H1 (cell line): ENCODE measurements at regions not wholly inside any gene's neighbourhood (a gene's known extent, or its start where the extent isn't known, plus 50 kb on each side); places are given as distances from the start of the nearest gene placed in this dataset.

Experiments
- CTCF ChIA-PET: fragments of 300-600 bp; sonication (Branson Sonifier 250); formaldehyde crosslinking; loops from one replicate; lab custom pipeline; 2021; ENCODE audit not compliant: partially characterized antibody; lab: Charles Lee
- POLR2A ChIA-PET: fragments of 300-600 bp; sonication (Branson Sonifier 250); formaldehyde crosslinking; loops from one replicate; lab custom pipeline; 2021; ENCODE audit warnings: inconsistent platforms; ENCODE audit not compliant: partially characterized antibody; lab: Charles Lee
- DNase-seq, 2 experiments: peaks; one replicate each; pipeline versions ENCODE4 v3.0.0 to v3.0.0-alpha.2; 2010 to 2022; ENCODE audit warnings: low spot score in 2 of 2, low read depth in 1 of 2, mixed read lengths in 1 of 2
- FAIRE-seq: peaks from 2 replicates; lab custom pipeline; 2011; peaks lifted over from hg19 to GRCh38; lab: Jason Lieb, UNC
- H2AFZ ChIP-seq: 2 replicates; pipeline ENCODE4 v1.8.1; 2012; ENCODE audit warnings: low read length, inconsistent platforms
- H2AK5ac ChIP-seq: 2 replicates; pipeline ENCODE4 v1.6.1; 2013; ENCODE audit warnings: low read depth, low read length
- H2BK120ac ChIP-seq: replicated peaks from 2 replicates; pipeline ENCODE3; 2013; ENCODE audit warnings: low read depth, low read length, inconsistent platforms
- H2BK12ac ChIP-seq: 2 replicates; pipeline ENCODE4 v1.6.1; 2013; ENCODE audit warnings: low read depth, low read length
- H2BK15ac ChIP-seq: 2 replicates; pipeline ENCODE4 v1.6.1; 2013; ENCODE audit warnings: low read length
- H2BK20ac ChIP-seq: 2 replicates; pipeline ENCODE4 v1.6.1; 2013; ENCODE audit warnings: low read length
- H2BK5ac ChIP-seq: 2 replicates; pipeline ENCODE4 v1.6.1; 2013; ENCODE audit warnings: low read depth, low read length
- H3K14ac ChIP-seq: 2 replicates; pipeline ENCODE4 v1.6.1; 2013; ENCODE audit warnings: inconsistent platforms; ENCODE audit not compliant: insufficient read length
- H3K18ac ChIP-seq: 2 replicates; pipeline ENCODE4 v1.6.1; 2013; ENCODE audit warnings: low read length; ENCODE audit errors: extremely low read depth
- H3K23ac ChIP-seq: 2 replicates; pipeline ENCODE4 v1.6.1; 2013; ENCODE audit warnings: inconsistent platforms; ENCODE audit not compliant: insufficient read length
- H3K23me2 ChIP-seq: 2 replicates; pipeline ENCODE4 v1.6.1; 2013; ENCODE audit warnings: low read depth, low read length
- H3K27ac ChIP-seq: 2 replicates; pipeline ENCODE4 v1.6.1; 2011; ENCODE audit warnings: low read depth, low read length, inconsistent platforms
- H3K27me3 ChIP-seq, 4 experiments: replicated peaks in 1 of 4; 1 replicate in 1 of 4; 2 replicates in 3 of 4; pipeline versions ENCODE4 v1.6.1 to v1.8.1; 2011 to 2013; ENCODE audit warnings: low read length in 3 of 4, mild to moderate bottlenecking in 3 of 4, inconsistent platforms in 2 of 4, mixed read lengths in 2 of 4, moderate library complexity in 1 of 4; ENCODE audit not compliant: control insufficient read depth in 3 of 4, insufficient read depth in 3 of 4; ENCODE audit errors: extremely low read depth in 1 of 4
- H3K36me3 ChIP-seq, 4 experiments: 2 replicates each; pipeline versions ENCODE4 v1.6.1 to v1.8.1; 2011 to 2013; ENCODE audit warnings: mild to moderate bottlenecking in 4 of 4, low read length in 3 of 4, moderate library complexity in 2 of 4, control low read depth in 1 of 4, inconsistent platforms in 1 of 4; ENCODE audit not compliant: insufficient read depth in 4 of 4, control insufficient read depth in 2 of 4
- H3K4ac ChIP-seq: replicated peaks from 2 replicates; pipeline ENCODE3; 2013; ENCODE audit warnings: low read length, low read depth, mixed read lengths, inconsistent platforms; ENCODE audit not compliant: insufficient read length
- H3K4me1 ChIP-seq, 4 experiments: replicated peaks in 1 of 4; 1 replicate in 1 of 4; 2 replicates in 3 of 4; pipeline versions ENCODE4 v1.6.1 to v1.8.1; 2011 to 2013; ENCODE audit warnings: low read length in 3 of 4, inconsistent platforms in 2 of 4, mixed read lengths in 1 of 4; ENCODE audit not compliant: insufficient read depth in 4 of 4, control insufficient read depth in 3 of 4
- H3K4me2 ChIP-seq, 2 experiments: 2 replicates each; pipeline versions ENCODE4 v1.6.1 to v1.8.1; 2011 to 2013; ENCODE audit warnings: low read depth in 2 of 2, low read length in 2 of 2, control low read depth in 1 of 2, inconsistent platforms in 1 of 2, mild to moderate bottlenecking in 1 of 2; ENCODE audit not compliant: insufficient read depth in 1 of 2
- H3K4me3 ChIP-seq, 4 experiments: fragments of 200-600, 300-600 bp in 1 of 4; sonication (generic), shearing (Covaris generic), sonication (Bioruptor Twin) in 1 of 4; 2 replicates each; pipeline versions ENCODE4 v1.5.1 to v1.8.1; 2011 to 2016; ENCODE audit warnings: low read length in 4 of 4, low read depth in 3 of 4, control low read depth in 2 of 4, inconsistent platforms in 2 of 4, mild to moderate bottlenecking in 2 of 4, mixed read lengths in 1 of 4, moderate library complexity in 1 of 4; ENCODE audit not compliant: insufficient read depth in 2 of 4; ENCODE audit errors: extremely low read depth in 1 of 4
- H3K56ac ChIP-seq: replicated peaks from 2 replicates; pipeline ENCODE3; 2013; ENCODE audit warnings: low read depth, mild to moderate bottlenecking, mixed read lengths, low read length, inconsistent platforms; ENCODE audit not compliant: insufficient read length
- H3K79me1 ChIP-seq: 2 replicates; pipeline ENCODE4 v1.6.1; 2013; ENCODE audit warnings: low read depth, low read length, control low read depth
- H3K79me2 ChIP-seq, 2 experiments: 2 replicates each; pipeline versions ENCODE4 v1.6.1 to v1.8.1; 2012 to 2013; ENCODE audit warnings: low read length in 2 of 2, mild to moderate bottlenecking in 2 of 2, inconsistent platforms in 1 of 2; ENCODE audit not compliant: insufficient read depth in 2 of 2, control insufficient read depth in 1 of 2
- H3K9ac ChIP-seq, 4 experiments: replicated peaks in 1 of 4; 1 replicate in 1 of 4; 2 replicates in 3 of 4; pipeline versions ENCODE4 v1.6.1 to v1.8.1; 2011 to 2013; ENCODE audit warnings: low read depth in 3 of 4, low read length in 3 of 4, control low read depth in 2 of 4, mild to moderate bottlenecking in 2 of 4, moderate library complexity in 2 of 4, inconsistent platforms in 1 of 4; ENCODE audit errors: extremely low read depth in 1 of 4
- H3K9me3 ChIP-seq, 2 experiments: 2 replicates each; pipeline versions ENCODE4 v1.6.1 to v1.8.1; 2012 to 2013; ENCODE audit warnings: mild to moderate bottlenecking in 2 of 2, moderate library complexity in 2 of 2, control low read depth in 1 of 2, inconsistent platforms in 1 of 2, low read depth in 1 of 2, low read length in 1 of 2, mixed read lengths in 1 of 2; ENCODE audit not compliant: insufficient read depth in 2 of 2
- H4K20me1 ChIP-seq, 2 experiments: replicated peaks in 1 of 2; 2 replicates each; pipeline versions ENCODE3 to v1.8.1; 2011 to 2013; ENCODE audit warnings: inconsistent platforms in 2 of 2, low read length in 2 of 2, mild to moderate bottlenecking in 1 of 2; ENCODE audit not compliant: insufficient read depth in 2 of 2, control insufficient read depth in 1 of 2
- H4K5ac ChIP-seq: 2 replicates; pipeline ENCODE4 v1.6.1; 2013; ENCODE audit warnings: low read length, low read depth, mixed read lengths, inconsistent platforms; ENCODE audit not compliant: insufficient read length
- H4K8ac ChIP-seq: 2 replicates; pipeline ENCODE4 v1.8.0; 2013; ENCODE audit warnings: mild to moderate bottlenecking, moderate library complexity, low read length, inconsistent platforms; ENCODE audit not compliant: insufficient read depth; ENCODE audit errors: extremely low read depth
- H4K91ac ChIP-seq: replicated peaks from 2 replicates; pipeline ENCODE3; 2013; ENCODE audit warnings: low read length, mixed read lengths, inconsistent platforms; ENCODE audit not compliant: insufficient read length
- BACH1 ChIP-seq: IDR thresholded peaks from 2 replicates; pipeline ENCODE4 v1.6.1; 2012; ENCODE audit warnings: low read length, improper control_type of control experiment
- EGR1 ChIP-seq: IDR thresholded peaks from 2 replicates; pipeline ENCODE4 v1.6.1; 2011; ENCODE audit warnings: low read depth, low read length, borderline replicate concordance
- JUN ChIP-seq: IDR thresholded peaks from 2 replicates; pipeline ENCODE4 v1.6.1; 2011; ENCODE audit warnings: low read depth, mild to moderate bottlenecking, improper control_type of control experiment, low read length
- KDM4A ChIP-seq: IDR thresholded peaks from one replicate; pipeline ENCODE4 v1.7.1; 2012; ENCODE audit warnings: low read depth, mild to moderate bottlenecking, moderate library complexity, low read length, inconsistent platforms; ENCODE audit not compliant: severe bottlenecking
- MAX ChIP-seq: IDR thresholded peaks from 2 replicates; pipeline ENCODE4 v1.6.1; 2012; ENCODE audit warnings: inconsistent platforms
- ZNF274 ChIP-seq: IDR thresholded peaks from 2 replicates; pipeline ENCODE4 v1.7.0; 2012; ENCODE audit warnings: low read length, borderline replicate concordance; ENCODE audit errors: extremely low read depth
- WGBS, 2 experiments: shearing (Covaris generic) in 1 of 2; methylation state at CpG; one replicate each; pipeline versions ENCODE4 v1.1.6 to v1.1.7; 2013 to 2015; ENCODE audit warnings: low lambda C conversion rate in 2 of 2, mixed read lengths in 2 of 2, inconsistent platforms in 1 of 2, low coverage in 1 of 2, missing lambda C conversion rate in 1 of 2; ENCODE audit not compliant: insufficient replicate concordance in 2 of 2, insufficient coverage in 1 of 2, insufficient read length in 1 of 2; ENCODE audit errors: extremely low coverage in 1 of 2, missing lambda C conversion rate in 1 of 2; 5-methylcytosine and 5-hydroxymethylcytosine counted together

- no peak overlapping the region for H2BK15ac ChIP-seq
- no peak for TF ChIP-seq BACH1
- TF ChIP-seq MAX = no peak
- no peak for TF ChIP-seq KDM4A
- TF ChIP-seq ZNF274 = no peak
- no peak for TF ChIP-seq EGR1
- no peak for TF ChIP-seq JUN
These were observed 125.4 kb upstream of the PLCL2 start for GRCh38 chr3:16759227-16759903.

More at GRCh38 chr3:16759227-16759903, 125.4 kb upstream of the PLCL2 start:
- H2BK120ac ChIP-seq = no peak overlapping the region
- ChIA-PET CTCF (interaction anchor here (0.9 to 2.5 kb wide), 4 partner anchors 42 to 114 kb away, joined by 3 to 8 read pairs (median 4); no protein-coding TSS in a partner anchor), POLR2A (no interaction called here)
- H3K18ac ChIP-seq = no peak overlapping the region; the same call in 1 of the 2 replicates
- no peak overlapping the region for H2AFZ ChIP-seq
- no peak overlapping the region for H2BK12ac ChIP-seq
- no peak overlapping the region for H2AK5ac ChIP-seq
- H4K5ac ChIP-seq = no peak overlapping the region
- H3K27ac ChIP-seq = no peak overlapping the region
- no peak overlapping the region for H3K4me3 ChIP-seq
- H3K56ac ChIP-seq = no peak overlapping the region
- no peak for DNase-seq
- H3K79me1 ChIP-seq = no peaks in the 10 kb centered on the region
- H3K4ac ChIP-seq = no peak overlapping the region
- H3K4me2 ChIP-seq = no peak overlapping the region
- H3K79me2 ChIP-seq = no peaks in the 10 kb centered on the region
- no peak overlapping the region for H4K8ac ChIP-seq
- no peaks in the 10 kb centered on the region for H3K4me1 ChIP-seq
- no peaks in the 10 kb centered on the region for H4K20me1 ChIP-seq
- no peak for FAIRE-seq
- H3K23me2 ChIP-seq = no peaks in the 10 kb centered on the region
- H4K91ac ChIP-seq = no peak overlapping the region
- no peaks in the 10 kb centered on the region for H3K27me3 ChIP-seq
- H3K14ac ChIP-seq = no peak overlapping the region
- no peaks in the 10 kb centered on the region for H3K36me3 ChIP-seq
- no peaks in the 10 kb centered on the region for H3K9me3 ChIP-seq
- no peak overlapping the region for H2BK20ac ChIP-seq
- H2BK5ac ChIP-seq = no peak overlapping the region
- 49% methylated on average over 2 of the region's 2 CpGs; no CpG with 5 or more reads in 1 of the 2 experiments for WGBS, 2 experiments
- no peak overlapping the region for H3K9ac ChIP-seq
- no peak overlapping the region for H3K23ac ChIP-seq
